ENCODE measurements at regions not wholly inside any gene's neighbourhood (a gene's known extent, or its start where the extent isn't known, plus 50 kb on each side); places are given as distances from the start of the nearest gene placed in this dataset.
"Not testable (repeated sequence)": the region's sequence is repeated elsewhere in the genome, so short reads cannot be mapped to it uniquely, and the experiment has no call there.

DNA sequence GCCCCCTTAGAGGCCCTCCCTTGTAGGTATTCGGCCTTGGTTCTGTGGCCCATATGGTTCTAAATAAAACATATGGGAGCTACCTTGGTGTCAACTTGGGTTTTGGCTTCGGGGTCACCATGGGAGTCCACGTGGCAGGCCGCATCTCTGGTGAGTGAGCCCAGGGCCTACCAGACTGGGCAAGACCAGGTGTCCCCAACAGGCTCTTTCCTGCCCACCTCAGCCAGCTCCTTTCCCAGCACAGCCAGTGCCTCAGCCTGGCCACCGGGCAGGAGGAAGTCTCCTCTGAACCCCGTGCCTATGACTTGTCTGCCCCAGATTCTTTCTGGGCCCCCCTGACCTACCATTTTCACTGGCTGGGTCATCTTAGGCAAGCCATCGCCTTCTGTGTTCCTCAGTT lies 268.8 kb upstream of the TEKT4 start:
- no peak for TF ChIP-seq SOX15 (CRISPR knock-in tag; IDR thresholded peaks at IDR 0.05)
- TF ChIP-seq ZBTB21 (CRISPR knock-in tag; IDR thresholded peaks at IDR 0.05; ENCODE audit: borderline replicate concordance) = no peak
- Mint-ChIP-seq H3K27me3 (ENCODE audit: low read depth) (peaks cover 15% of the 10 kb centered on the region), H3K9me3 (peaks cover 52% of the 10 kb centered on the region), H3K27ac (no peak overlapping the region), H3K4me3 (no peak overlapping the region), H3K36me3 (peaks cover 61% of the 10 kb centered on the region), H3K4me1 (no peaks in the 10 kb centered on the region)
- ChIA-PET POLR2A (no interaction called here), CTCF (no interaction called here)
- no peak for DNase-seq (ENCODE audit: low spot score)
- ATAC-seq = no peak

DNA sequence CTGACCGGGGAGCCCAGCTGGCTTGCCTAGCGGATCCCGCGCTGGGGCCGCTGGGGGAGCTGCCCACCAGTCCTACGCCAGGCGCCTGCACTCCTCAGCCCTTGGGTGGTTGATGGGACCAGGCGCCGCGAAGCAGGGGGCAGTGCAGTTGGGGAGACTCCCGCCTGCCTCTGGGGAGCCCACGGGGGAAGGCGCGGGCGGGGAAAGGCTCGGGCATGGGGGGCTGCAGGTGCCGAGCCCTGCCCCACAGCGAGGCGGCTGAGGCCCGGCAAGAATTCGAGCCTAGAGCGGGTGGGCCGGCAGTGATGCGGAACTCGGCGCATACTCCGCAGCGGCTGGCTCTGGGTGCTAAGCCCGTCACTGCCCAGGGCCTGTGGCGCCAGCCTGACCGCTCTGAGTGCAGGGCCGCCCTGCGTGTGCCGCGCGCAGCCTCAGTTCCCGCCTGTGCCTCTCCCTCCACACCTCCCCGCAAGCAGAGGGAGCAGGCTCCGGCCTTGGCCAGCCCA lies 249.1 kb upstream of the TEKT4 start:
- TF ChIP-seq ZMAT4 (CRISPR knock-in tag; IDR thresholded peaks at IDR 0.05) (no peak), JUN (CRISPR knock-in tag; IDR thresholded peaks at IDR 0.05) (no peak), PREB (CRISPR knock-in tag; IDR thresholded peaks at IDR 0.05; ENCODE audit: borderline replicate concordance) (no peak), ARID4B (CRISPR knock-in tag; IDR thresholded peaks at IDR 0.05; ENCODE audit: borderline replicate concordance) (no peak), NFYB (CRISPR knock-in tag; conservative IDR thresholded peaks at IDR 0.05; ENCODE audit: low read depth) (no peak), ZNF416 (CRISPR knock-in tag; IDR thresholded peaks at IDR 0.05) (no peak), JAZF1 (CRISPR knock-in tag; IDR thresholded peaks at IDR 0.05) (no peak), GRHL2 (CRISPR knock-in tag; IDR thresholded peaks at IDR 0.05; ENCODE audit: insufficient replicate concordance, severe bottlenecking) (no peak), MLX (CRISPR knock-in tag; IDR thresholded peaks at IDR 0.05) (no peak), PRDM15 (CRISPR knock-in tag; IDR thresholded peaks at IDR 0.05) (no peak), TEAD4 (CRISPR knock-in tag; IDR thresholded peaks at IDR 0.05) (no peak), FOXJ3 (CRISPR knock-in tag; IDR thresholded peaks at IDR 0.05; ENCODE audit: borderline replicate concordance) (no peak), ZNF671 (CRISPR knock-in tag; IDR thresholded peaks at IDR 0.05) (no peak)
- TF ChIP-seq, protein P1, sequence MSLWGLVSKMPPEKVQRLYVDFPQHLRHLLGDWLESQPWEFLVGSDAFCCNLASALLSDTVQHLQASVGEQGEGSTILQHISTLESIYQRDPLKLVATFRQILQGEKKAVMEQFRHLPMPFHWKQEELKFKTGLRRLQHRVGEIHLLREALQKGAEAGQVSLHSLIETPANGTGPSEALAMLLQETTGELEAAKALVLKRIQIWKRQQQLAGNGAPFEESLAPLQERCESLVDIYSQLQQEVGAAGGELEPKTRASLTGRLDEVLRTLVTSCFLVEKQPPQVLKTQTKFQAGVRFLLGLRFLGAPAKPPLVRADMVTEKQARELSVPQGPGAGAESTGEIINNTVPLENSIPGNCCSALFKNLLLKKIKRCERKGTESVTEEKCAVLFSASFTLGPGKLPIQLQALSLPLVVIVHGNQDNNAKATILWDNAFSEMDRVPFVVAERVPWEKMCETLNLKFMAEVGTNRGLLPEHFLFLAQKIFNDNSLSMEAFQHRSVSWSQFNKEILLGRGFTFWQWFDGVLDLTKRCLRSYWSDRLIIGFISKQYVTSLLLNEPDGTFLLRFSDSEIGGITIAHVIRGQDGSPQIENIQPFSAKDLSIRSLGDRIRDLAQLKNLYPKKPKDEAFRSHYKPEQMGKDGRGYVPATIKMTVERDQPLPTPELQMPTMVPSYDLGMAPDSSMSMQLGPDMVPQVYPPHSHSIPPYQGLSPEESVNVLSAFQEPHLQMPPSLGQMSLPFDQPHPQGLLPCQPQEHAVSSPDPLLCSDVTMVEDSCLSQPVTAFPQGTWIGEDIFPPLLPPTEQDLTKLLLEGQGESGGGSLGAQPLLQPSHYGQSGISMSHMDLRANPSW (CRISPR knock-in tag; conservative IDR thresholded peaks at IDR 0.05; ENCODE audit: low read depth) = no peak
- Mint-ChIP-seq H3K9me3 (peaks cover 46% of the 10 kb centered on the region), H3K4me1 (no peaks in the 10 kb centered on the region), H3K27me3 (ENCODE audit: low read depth) (peaks cover 3% of the 10 kb centered on the region; the same call in 1 of the 2 replicates), H3K36me3 (peaks cover 36% of the 10 kb centered on the region), H3K4me3 (no peak overlapping the region), H3K27ac (no peak overlapping the region)
- POLR2A ChIA-PET = no interaction called here
- CTCF ChIA-PET = no interaction called here
- ATAC-seq (no peak), DNase-seq (ENCODE audit: low spot score) (no peak)

- H3K4me1 Mint-ChIP-seq; CTCF ChIA-PET; H3K27me3 Mint-ChIP-seq (ENCODE audit: low read depth); DNase-seq (ENCODE audit: low spot score); ATAC-seq; H3K4me3 Mint-ChIP-seq; POLR2A ChIA-PET; H3K27ac Mint-ChIP-seq: not testable (repeated sequence)
- peaks cover 11% of the 10 kb centered on the region for H3K36me3 Mint-ChIP-seq
- peaks cover 19% of the 10 kb centered on the region for H3K9me3 Mint-ChIP-seq
Measured at GRCh38 chr2:94628953-94629352, 242.3 kb upstream of the TEKT4 start.

GRCh38 chr2:94641397-94641796 lies 229.8 kb upstream of the TEKT4 start:
- Mint-ChIP-seq H3K36me3 (peaks cover 26% of the 10 kb centered on the region), H3K9me3 (peaks cover 43% of the 10 kb centered on the region)
- H3K4me1 Mint-ChIP-seq; ATAC-seq; H3K4me3 Mint-ChIP-seq; DNase-seq (ENCODE audit: low spot score); CTCF ChIA-PET; H3K27ac Mint-ChIP-seq; H3K27me3 Mint-ChIP-seq (ENCODE audit: low read depth); POLR2A ChIA-PET: not testable (repeated sequence)

Measured in WTC11 (cell line).